Right ventricle myocardium superior (tissue), 1 donor: ENCODE measurements at regions not wholly inside any gene's neighbourhood (a gene's known extent, or its start where the extent isn't known, plus 50 kb on each side); places are given as distances from the start of the nearest gene placed in this dataset.

Experiments used
- ATAC-seq: fragments of 200-7000 bp; cut with Tn5 transposase; one replicate; pipeline ENCODE4 v1.9.1; 2020; ENCODE audit warnings: mild to moderate bottlenecking; ENCODE audit not compliant: poor library complexity
- DNase-seq: peaks from one replicate; pipeline ENCODE4 v3.0.0-alpha.2; 2020
- intact Hi-C: fragments of 100-400 bp; cut with DNase I; formaldehyde crosslinking; loops from one replicate; pipeline ENCODE4 v1.11.2; 2022
- donor health status: DM: no; HTN: yes; CAD: no; lungs with severe emphysema.

DNA sequence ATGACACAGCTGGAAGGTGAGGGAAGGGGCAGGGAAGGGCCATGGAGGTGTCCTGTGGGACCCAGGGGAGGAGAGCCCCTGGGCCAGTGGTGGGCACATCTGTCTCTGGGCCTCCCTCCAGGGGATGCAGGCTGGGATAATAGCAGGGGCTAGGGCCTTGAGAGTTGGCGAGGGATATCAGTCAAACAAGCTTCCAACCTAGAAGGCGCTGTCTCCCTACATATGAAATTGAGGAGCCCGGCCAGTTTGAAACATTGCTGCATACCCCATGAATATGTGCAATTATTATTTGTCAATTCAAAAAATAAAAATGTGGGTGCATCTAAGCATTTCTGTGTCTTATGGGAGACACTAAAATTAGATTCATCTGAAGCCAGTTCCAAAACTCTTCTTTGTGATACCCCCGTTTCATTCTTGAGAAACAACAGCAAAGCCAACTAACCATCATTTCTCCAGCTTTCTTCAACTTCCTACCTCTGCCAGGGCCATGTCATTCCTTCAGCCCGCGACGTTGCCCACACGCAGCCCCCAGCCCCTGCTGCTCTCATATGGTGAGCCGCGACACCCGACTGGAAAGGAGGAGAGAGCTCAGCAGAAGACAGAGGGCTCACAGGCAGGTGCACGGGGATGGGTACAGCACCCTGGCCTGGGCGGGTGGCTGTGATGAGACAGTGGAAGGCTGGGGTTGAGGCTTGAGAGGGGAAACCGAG, 418.7 kb downstream of the GLRX3 start:
- ATAC-seq (no peak), DNase-seq (no peak)
- intact Hi-C loops, result no loop called here

DNA sequence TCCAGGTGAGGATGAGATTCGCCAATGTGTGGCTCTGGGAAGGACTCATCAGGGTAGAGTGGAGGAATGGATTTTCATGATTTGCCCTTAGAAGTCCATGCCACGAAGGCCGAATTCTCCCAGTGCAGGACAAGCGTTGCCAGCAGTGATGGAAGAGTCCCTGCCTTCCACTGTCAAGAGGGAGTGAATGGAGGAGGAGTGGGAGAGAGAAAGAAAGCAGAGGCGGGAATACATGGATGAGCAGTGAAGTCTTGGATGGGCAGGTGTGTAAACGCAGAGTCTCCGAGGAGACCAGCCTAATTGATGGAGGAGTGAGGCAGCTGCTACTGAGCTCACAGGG, 419.2 kb downstream of the GLRX3 start:
- no peak for ATAC-seq
- no peak for DNase-seq
- intact Hi-C loops, result no loop called here

DNA sequence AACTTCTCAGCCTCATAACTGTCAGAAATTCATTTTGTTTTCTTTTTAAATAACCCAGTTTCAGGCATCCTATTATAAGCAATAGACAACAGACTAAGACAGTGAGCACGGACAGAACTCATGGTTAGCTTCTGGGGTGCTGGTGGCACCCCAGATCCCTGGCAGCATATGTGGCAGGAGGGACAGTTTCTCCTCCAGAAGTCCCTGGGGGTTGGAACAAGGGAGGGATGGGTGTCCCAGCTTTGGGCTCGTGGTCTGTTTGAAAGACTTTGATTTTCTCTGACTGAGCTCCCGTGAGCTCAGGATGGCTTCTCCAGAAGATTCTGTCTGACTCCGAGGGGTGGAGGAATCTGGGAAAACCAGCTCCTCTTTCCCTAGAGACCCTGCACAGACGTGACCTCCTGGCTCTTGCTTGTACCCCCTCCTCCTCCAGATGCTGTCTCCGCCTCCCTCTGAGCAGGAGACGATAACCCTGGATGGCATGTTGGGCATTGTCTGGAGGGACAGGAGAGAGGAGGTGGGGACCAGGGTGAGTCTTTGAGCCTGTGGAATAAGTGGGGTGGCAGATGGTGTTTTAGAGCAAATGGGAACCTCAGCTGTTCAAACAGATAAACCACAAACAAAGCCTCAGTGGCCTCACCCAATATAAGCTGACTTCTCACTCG, 421.1 kb downstream of the GLRX3 start:
- ATAC-seq (no peak), DNase-seq (no peak)
- intact Hi-C loops, result no loop called here

DNA sequence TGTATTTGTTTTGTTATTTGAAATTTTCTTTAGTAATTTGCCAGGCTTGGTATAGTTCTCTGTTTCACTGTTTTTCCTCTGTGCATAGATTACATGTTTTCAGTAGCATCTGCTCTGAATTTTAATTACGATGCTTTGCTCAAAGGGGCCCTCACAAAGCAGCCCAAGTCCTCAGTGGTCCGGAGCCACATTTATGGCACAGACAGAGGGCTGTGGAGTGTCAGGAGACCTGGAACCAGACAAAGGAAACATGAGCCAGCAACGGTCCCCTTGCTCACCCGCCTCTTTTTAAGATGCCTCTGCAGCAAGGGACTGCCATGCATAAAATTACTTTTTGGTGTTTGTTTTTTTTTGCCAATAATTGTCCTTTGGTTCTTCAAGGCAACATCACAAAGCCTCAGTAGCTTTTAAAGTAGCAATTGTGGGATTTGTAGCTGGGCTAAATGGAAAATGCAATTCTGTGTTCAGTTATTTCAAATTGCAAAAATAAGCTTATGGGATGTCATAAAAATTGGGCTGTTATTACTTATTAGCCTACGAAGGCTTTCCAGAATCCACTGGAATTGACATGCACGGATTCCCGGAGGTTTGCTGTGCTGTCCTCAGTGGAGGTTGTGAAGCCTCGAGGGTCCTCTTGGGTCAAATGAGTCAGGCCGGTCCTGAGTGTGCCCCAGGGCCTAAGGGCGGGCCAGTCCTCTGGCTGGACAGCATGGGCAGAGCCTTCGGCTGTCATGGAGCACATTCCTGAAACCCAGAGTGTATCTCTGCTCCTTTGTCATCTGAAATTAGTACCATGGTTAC, 422.8 kb downstream of the GLRX3 start:
- ATAC-seq (no peak), DNase-seq (no peak)
- intact Hi-C loops, result no loop called here

DNA sequence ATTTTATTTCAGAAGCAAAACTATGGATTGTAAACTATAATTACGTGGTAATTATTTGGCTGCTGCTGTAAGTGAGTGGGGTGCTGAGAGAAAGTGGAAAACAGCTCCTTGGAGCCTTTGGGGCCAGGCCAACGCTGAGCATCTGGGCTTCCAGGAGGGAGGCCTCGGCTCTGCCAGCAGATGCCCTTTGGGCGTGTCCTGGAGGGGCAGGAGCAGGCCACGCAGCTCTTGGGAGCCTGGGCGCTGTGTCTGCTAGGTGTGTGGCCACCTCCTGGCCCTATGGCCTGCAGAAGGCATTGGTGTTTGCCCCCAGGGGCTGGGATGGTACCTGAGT, 423.3 kb downstream of the GLRX3 start:
- intact Hi-C loops, result no loop called here
- ATAC-seq (no peak), DNase-seq (no peak)

DNA sequence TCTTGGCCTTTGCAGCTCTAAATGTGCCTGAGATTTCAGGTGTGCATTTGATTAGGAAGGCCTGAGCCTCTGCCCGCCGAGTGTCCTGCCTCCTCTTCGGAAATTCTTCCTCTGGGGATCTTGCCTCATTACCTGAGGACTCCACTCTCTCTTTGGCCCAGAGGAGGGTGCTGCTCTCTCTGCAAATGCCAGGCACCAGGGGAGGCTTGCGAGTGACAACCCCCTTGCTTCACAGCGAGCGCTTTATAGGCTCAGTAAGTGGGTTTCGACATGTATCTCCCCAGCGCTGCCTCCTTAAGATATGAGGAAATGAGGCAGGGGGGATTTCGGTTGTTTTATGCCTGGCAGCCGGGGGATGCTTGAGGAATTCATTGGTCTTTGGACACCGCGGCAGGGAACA, 423.9 kb downstream of the GLRX3 start:
- ATAC-seq, result no peak
- intact Hi-C loops, result no loop called here

DNA sequence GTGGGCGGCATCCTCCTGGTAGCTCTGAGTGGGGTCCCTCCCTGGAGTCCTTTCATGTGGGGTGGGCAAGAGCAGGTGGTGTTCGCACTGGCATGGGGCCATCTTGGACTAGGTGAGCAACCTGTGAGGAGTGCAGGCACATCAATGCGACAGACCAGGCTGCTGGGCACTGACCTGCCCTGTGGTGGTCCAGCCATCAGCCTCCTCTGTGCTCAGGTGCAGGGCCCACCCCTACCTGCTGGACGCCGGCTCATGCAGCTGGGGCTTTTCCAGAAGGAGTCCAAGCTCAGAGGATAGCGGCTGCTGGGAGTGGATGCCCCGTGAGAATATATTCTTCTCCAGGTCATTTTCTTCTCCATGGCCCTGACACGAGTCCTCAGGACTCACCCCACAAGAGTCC, 424.4 kb downstream of the GLRX3 start:
- intact Hi-C loops, result no loop called here
- ATAC-seq (no peak), DNase-seq (no peak)

More for the DNA sequence above, 423.9 kb downstream of the GLRX3 start:
- DNase-seq, result no peak

DNA sequence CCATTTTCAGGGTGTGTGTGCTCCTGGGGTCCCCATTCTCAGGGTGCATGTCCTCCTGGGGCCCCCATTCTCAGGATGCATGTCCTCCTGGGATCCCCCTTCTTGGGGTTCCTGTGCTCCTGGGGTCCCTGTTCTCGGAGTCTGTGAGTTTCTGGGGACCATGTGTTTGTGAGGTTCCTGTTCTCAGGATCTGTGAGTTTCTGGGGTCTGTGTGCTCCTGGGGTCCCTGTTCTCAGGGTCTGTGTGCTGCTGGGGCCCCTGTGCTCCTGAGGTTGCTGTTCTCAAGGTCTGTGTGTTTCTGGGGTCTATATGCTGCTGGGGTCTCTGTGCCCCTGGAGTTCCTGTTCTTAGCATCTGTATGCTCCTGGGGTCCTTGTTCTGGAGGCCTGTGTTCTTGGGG, 425.5 kb downstream of the GLRX3 start:
- no peak for DNase-seq
- no peak for ATAC-seq
- intact Hi-C loops, result no loop called here

DNA sequence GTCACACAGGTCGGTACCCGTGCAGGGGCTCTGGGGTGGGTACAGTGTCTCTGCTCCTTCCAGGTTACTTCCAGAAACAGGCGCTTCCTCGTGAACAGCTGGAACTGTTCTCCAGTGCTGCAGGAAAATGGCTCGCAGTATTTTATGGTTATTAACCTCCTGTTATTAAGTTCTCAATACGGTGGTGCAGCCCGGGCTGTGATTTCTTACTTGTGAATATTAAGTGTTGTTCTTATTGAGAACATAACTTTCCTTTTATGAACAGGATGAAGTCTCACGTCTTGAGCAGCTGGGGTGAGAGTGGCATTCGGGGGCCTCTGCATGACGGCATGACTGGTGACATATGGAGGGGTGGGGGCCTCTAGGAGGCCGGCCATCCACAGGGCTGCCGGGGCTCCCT, 430.8 kb downstream of the GLRX3 start:
- no peak for ATAC-seq
- no peak for DNase-seq
- intact Hi-C loops, result no loop called here

DNA sequence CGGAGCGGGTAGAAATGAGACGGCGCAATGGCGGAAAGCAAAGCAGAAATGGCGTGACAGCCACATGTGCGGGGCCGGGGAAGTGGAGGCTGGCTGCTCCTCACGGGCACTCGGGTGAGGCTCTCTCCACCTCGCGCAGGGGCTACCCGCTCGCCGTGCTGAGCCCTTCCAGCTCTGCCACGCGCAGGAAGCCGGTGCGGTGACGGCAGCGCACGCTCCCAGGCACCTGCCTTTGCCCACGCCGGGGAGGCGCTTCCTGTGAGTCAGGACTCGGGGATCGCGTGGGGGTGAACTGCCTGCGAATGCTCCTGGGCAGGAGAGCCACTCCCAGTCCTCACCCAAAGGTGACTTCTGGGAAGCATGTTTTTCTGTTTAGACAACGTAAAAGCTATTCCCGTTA, 431.2 kb downstream of the GLRX3 start:
- DNase-seq, result no peak
- no peak for ATAC-seq
- intact Hi-C loops, result no loop called here

DNA sequence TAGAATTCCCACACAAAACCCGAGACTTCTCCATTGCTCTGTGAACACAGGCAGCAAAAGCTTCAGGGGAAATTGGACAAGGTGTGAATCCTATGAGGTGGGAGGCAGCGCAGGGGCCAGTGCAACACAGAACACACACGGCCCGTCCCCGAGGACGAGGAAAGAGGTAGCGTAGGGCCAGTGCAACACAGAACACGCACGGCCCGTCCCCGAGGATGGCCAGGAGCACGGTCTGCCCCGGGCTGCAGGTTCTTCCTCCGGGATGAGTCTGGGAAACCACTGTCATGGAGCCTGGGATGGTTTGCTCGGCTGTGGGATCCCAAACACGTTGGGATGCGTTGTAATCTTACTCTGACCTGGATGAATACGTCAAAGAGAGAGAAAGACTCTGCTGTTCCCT, 432.1 kb downstream of the GLRX3 start:
- DNase-seq (no peak), ATAC-seq (no peak)
- intact Hi-C loops, result no loop called here

DNA sequence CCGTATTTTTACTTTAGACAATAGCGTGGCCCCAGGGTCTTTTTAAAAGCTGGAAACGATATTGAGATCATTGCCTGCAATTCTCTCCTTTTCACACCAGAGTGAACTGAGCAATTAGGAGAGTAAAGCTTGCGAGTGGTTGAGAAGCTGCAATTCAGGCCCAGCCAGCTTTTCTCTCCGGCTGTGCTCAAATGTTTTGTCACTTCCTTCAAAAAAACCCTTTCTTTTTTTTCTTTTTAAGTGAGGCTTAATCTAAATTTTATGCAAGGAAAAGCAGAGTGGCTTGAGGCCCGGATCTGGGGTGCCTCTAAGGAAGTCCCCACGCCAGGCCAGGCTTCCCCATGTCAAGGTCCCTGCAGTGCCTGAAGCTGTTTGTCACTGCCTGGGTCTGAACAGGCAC, 433.9 kb downstream of the GLRX3 start:
- intact Hi-C loops, result no loop called here
- no peak for ATAC-seq
- no peak for DNase-seq

DNA sequence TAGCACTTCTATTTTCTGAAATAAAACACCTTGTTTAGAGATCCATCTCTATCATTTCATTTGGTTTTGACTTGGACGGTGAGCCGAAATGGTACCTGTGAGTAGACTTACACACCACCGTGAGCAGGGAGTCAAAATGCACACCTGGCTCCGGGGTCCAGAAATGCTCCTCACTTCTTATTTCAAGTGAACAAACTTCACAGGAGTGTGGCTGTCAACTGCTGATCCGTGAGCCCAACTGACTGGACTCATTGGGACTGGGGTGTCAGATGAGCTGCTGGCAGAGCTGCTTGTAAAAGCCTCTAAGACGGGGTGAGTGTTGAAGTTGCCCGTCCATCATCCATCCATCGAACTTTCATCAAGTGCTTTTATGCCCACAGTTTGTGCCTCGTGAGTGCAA, 435.5 kb downstream of the GLRX3 start:
- ATAC-seq (no peak), DNase-seq (no peak)
- intact Hi-C loops, result no loop called here

DNA sequence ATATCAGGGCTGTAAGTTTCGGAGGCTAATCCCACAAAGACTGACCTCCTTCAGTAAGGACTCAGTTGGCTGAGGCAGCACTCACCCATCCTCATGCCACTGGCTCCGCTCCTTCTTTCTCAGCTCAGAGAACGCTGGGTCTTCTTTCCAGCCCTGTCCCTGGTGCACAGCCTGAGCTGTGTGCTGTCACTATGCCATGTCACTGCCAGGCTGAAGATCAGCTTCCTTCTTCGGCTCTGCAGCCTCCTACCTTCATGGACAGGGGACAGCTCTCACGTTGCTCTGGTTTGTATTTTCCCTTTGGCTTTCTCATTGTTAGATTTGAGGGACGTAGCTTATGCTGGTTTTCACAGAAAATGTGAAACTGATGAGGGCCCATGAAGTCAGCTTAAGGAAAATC, 437.3 kb downstream of the GLRX3 start:
- ATAC-seq (no peak), DNase-seq (no peak)
- intact Hi-C loops, result no loop called here

DNA sequence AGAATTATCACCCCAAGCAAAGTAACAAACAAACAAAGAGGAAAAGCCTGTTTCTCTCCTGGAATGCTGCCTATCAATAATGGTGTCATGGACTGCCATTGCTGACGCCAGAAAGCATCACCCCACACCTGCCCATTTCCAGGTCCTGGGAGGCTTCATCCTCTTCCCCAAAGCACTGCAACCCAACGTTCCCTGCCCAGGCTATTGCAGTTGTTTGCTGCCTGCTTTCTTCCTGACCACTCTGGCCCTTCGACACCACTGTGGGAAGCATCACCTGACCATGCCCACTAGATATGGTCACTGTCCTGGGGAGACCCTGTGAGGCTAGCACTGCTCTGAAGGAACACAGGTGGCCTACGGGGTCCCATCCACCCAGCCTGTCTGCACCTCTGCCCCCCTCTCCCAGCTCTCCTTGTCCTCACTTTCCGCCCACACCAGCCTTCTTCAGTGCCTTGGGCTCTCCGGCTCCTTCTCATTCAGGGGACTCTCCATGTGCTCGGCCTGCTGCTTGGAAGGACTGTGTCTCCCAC, 439.6 kb downstream of the GLRX3 start:
- ATAC-seq, result no peak
- DNase-seq, result no peak
- intact Hi-C loops, result no loop called here

DNA sequence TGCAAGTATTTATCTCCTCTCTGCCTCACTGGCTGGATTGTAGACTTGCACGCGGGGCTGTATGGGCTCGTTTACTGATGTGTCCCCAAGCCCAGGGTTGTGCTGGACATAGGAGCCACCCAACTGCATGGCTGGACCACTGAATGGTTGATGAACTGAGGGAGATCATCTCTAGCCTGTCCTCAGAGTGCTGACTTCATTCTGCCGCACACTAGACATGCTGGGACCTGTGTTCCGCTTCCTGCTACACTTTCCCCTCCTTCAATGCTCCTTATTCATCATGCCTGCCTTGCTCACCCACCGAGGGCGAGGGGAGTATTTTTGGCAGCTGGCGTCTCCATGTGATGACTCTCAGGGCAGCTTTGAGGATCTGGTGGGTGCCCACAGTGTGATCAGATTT, 440.2 kb downstream of the GLRX3 start:
- DNase-seq (no peak), ATAC-seq (no peak)
- intact Hi-C loops, result no loop called here

DNA sequence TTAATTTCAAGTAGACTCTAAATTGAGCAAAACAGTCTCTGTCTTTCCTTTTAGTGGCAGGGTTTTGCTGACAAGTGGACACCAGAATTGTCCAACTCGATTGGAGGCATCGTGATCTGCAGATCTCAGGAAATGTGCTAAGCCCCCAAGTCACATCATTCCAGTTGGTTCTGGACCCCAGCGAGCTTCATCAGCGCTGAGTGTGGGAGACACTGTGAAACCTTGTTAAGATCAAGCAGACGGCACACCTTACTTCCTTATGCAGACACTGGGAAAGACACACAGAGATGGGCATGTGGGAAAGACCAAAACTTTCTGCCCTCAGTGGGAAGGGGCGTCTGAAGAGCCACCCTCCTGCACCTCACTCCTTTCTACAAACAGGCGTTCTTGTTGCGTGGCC, 440.8 kb downstream of the GLRX3 start:
- ATAC-seq (no peak), DNase-seq (no peak)
- intact Hi-C loops, result no loop called here

DNA sequence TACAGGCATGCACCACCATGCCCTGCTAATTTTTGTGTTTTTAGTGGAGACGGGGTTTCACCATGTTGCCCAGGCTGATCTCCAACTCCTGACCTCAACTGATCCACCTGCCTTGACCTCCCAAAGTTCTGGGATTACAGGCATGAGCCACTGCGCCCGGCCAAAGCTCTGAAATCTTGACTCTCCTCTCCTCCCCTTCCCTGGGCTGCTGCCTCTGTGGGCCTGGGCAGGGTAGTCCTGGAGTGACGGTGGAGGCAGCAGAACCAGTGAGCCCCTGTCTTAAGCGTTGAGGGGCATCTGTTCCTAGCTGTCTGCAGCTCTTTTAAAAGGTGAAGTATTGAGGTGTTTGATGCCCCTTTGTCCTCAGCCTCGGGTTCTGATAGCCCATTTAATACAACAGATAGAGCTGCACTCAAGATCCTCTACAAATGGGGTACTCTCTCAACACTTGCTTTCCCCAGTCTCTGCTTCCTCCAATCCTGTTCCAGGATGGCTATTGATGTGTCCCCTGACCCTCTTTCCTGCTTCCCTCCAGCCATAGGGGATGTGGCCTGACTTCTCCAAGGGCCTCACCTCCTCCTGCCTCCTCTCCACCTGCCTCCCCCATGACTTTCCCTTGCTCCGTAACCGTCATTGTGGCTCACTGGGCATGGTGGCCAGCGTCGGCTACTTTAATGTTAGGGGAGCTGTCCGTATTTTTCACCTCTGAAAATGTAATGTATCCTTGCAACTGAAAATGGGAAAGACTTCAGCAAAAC, 442.5 kb downstream of the GLRX3 start:
- DNase-seq (no peak), ATAC-seq (no peak)
- intact Hi-C loops, result no loop called here

DNA sequence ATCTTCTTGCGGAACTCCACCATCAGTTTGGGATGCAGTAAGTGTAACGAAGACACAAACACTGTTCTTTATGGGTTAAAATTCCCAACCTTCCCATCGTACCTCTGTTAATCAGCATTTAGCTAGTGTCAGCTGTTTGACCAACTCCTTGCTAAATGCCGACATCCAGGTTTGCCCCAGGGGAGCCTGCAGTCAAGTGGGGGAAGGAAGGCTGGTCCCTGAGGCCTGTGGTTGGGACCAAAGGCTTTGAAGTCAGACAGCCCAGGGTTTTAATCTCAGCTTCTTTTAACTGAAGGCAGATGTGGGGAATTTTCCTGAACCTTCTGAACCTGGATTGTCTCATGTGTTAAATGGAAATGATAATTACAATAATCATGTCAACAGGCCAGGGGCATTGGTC, 443.7 kb downstream of the GLRX3 start:
- ATAC-seq (no peak), DNase-seq (no peak)
- intact Hi-C loops, result no loop called here
